IMR-90 (cell line): ENCODE measurements at regions not wholly inside any gene's neighbourhood (a gene's known extent, or its start where the extent isn't known, plus 50 kb on each side); places are given as distances from the start of the nearest gene placed in this dataset.

Source experiments
- ATAC-seq: fragments of 200-7000 bp; cut with Tn5 transposase; 2 replicates; pipeline ENCODE4 v1.9.1; 2020; ENCODE audit warnings: low read depth, mild to moderate bottlenecking, moderate library complexity
- BruUV-seq: library from RNA; stranded (reverse); fragments of 400-500 nt; replicated peaks from 2 replicates; lab custom pipeline; 2021; lab: Mats Ljungman, UMichigan
- CTCF ChIA-PET: fragments of 300-600 bp; formaldehyde crosslinking; extraction: SDS; loops from one replicate; lab custom pipeline; 2021; ENCODE audit warnings: antibody characterized with exemption; lab: Yijun Ruan, JAX
- POLR2A ChIA-PET: fragments of 300-600 bp; sonication (Branson Sonifier 250); formaldehyde crosslinking; loops from one replicate; lab custom pipeline; 2022; ENCODE audit warnings: antibody characterized with exemption; ENCODE audit not compliant: unreplicated experiment; lab: Charles Lee
- DNase-seq: peaks from one replicate; pipeline ENCODE4 v3.0.0; 2013
- H2AFZ ChIP-seq: replicated peaks from 2 replicates; pipeline ENCODE3; 2013; ENCODE audit warnings: low read length, mild to moderate bottlenecking; ENCODE audit not compliant: poor library complexity
- H2AK5ac ChIP-seq: 2 replicates; pipeline ENCODE4 v1.6.1; 2013; ENCODE audit warnings: low read depth, low read length, inconsistent platforms
- H2AK9ac ChIP-seq: replicated peaks from 2 replicates; pipeline ENCODE3; 2013; ENCODE audit warnings: mild to moderate bottlenecking, low read depth, low read length, moderate library complexity; ENCODE audit not compliant: poor library complexity
- H2BK120ac ChIP-seq: 2 replicates; pipeline ENCODE4 v1.6.1; 2013; ENCODE audit warnings: low read depth, low read length, inconsistent platforms
- H2BK15ac ChIP-seq: 3 replicates; pipeline ENCODE4 v1.6.1; 2013; ENCODE audit warnings: low read depth, low read length, inconsistent platforms
- H2BK20ac ChIP-seq: 2 replicates; pipeline ENCODE4 v1.6.1; 2013; ENCODE audit warnings: low read depth, mild to moderate bottlenecking, inconsistent platforms, low read length, moderate library complexity
- H2BK5ac ChIP-seq: 2 replicates; pipeline ENCODE4 v1.6.1; 2013; ENCODE audit warnings: mild to moderate bottlenecking, low read depth, low read length, inconsistent platforms; ENCODE audit not compliant: poor library complexity, severe bottlenecking
- H3K14ac ChIP-seq: replicated peaks from 2 replicates; pipeline ENCODE4 v1.6.1; 2013; ENCODE audit warnings: low read depth, low read length, inconsistent platforms
- H3K18ac ChIP-seq: 2 replicates; pipeline ENCODE4 v1.6.1; 2013; ENCODE audit warnings: low read depth, low read length, control low read depth
- H3K23ac ChIP-seq: 2 replicates; pipeline ENCODE4 v1.6.1; 2013; ENCODE audit warnings: low read depth, low read length, inconsistent platforms
- H3K27ac ChIP-seq: 2 replicates; pipeline ENCODE4 v1.5.1; 2013; ENCODE audit warnings: mild to moderate bottlenecking, control low read depth, low read length; ENCODE audit not compliant: insufficient read depth
- H3K27me3 ChIP-seq: 2 replicates; pipeline ENCODE4 v1.6.1; 2013; ENCODE audit warnings: low read length; ENCODE audit not compliant: control insufficient read depth, insufficient read depth
- H3K36me3 ChIP-seq: 2 replicates; pipeline ENCODE4 v1.6.1; 2013; ENCODE audit warnings: low read length, mixed read lengths; ENCODE audit not compliant: control insufficient read depth, insufficient read depth
- H3K4ac ChIP-seq: 2 replicates; pipeline ENCODE4 v1.6.1; 2013; ENCODE audit warnings: low read depth, low read length, inconsistent platforms
- H3K4me1 ChIP-seq: 2 replicates; pipeline ENCODE4 v1.6.1; 2013; ENCODE audit warnings: low read length, mixed read lengths; ENCODE audit not compliant: control insufficient read depth, insufficient read depth
- H3K4me2 ChIP-seq: 2 replicates; pipeline ENCODE4 v1.6.1; 2013; ENCODE audit warnings: low read depth, mild to moderate bottlenecking, control low read depth, low read length, moderate library complexity
- H3K4me3 ChIP-seq: 2 replicates; pipeline ENCODE4 v1.5.1; 2013; ENCODE audit warnings: low read depth, mild to moderate bottlenecking, control low read depth, low read length, moderate library complexity; ENCODE audit not compliant: insufficient read depth
- H3K56ac ChIP-seq: 2 replicates; pipeline ENCODE4 v1.6.1; 2013; ENCODE audit warnings: low read length, inconsistent platforms; ENCODE audit not compliant: insufficient read depth; ENCODE audit errors: extremely low read depth
- H3K79me1 ChIP-seq, 2 experiments: 2 replicates each; pipeline ENCODE4 v1.6.1; 2013; ENCODE audit warnings: low read length in 2 of 2, inconsistent platforms in 1 of 2, low read depth in 1 of 2
- H3K9ac ChIP-seq: 2 replicates; pipeline ENCODE4 v1.6.1; 2013; ENCODE audit warnings: low read depth, low read length, control low read depth
- H3K9me1 ChIP-seq: 2 replicates; pipeline ENCODE4 v1.6.1; 2013; ENCODE audit warnings: low read length, inconsistent platforms; ENCODE audit not compliant: insufficient read depth
- H3K9me3 ChIP-seq: 2 replicates; pipeline ENCODE4 v1.6.1; 2013; ENCODE audit warnings: low read length; ENCODE audit not compliant: control insufficient read depth, insufficient read depth
- H4K20me1 ChIP-seq: 2 replicates; pipeline ENCODE4 v1.6.1; 2013; ENCODE audit warnings: low read length, inconsistent platforms; ENCODE audit not compliant: insufficient read depth
- H4K5ac ChIP-seq: 2 replicates; pipeline ENCODE4 v1.6.1; 2013; ENCODE audit warnings: mild to moderate bottlenecking, low read depth, low read length, control low read depth
- H4K8ac ChIP-seq, 2 experiments: 2 replicates each; pipeline ENCODE4 v1.6.1; 2013; ENCODE audit warnings: low read depth in 2 of 2, low read length in 2 of 2, control low read depth in 1 of 2, inconsistent platforms in 1 of 2
- H4K91ac ChIP-seq: 2 replicates; pipeline ENCODE4 v1.6.1; 2013; ENCODE audit warnings: low read depth, low read length, inconsistent platforms; ENCODE audit not compliant: insufficient read depth
- CEBPB ChIP-seq: IDR thresholded peaks from 2 replicates; pipeline ENCODE4 v1.6.1; 2012; ENCODE audit warnings: low read depth, low read length, improper control_type of control experiment
- FOS ChIP-seq: fragments of 150-350 bp; IDR thresholded peaks from 2 replicates; pipeline ENCODE4 v1.6.1; 2016; ENCODE audit warnings: low read depth, low read length
- MAFK ChIP-seq: IDR thresholded peaks from 2 replicates; pipeline ENCODE4 v1.6.1; 2012; ENCODE audit warnings: low read depth, low read length, improper control_type of control experiment
- MAZ ChIP-seq: IDR thresholded peaks from 2 replicates; pipeline ENCODE4 v1.6.1; 2012; ENCODE audit warnings: low read depth, mild to moderate bottlenecking, low read length, improper control_type of control experiment, moderate library complexity, borderline replicate concordance
- MXI1 ChIP-seq: IDR thresholded peaks from 2 replicates; pipeline ENCODE4 v1.6.1; 2012; ENCODE audit warnings: low read depth, mild to moderate bottlenecking, low read length, moderate library complexity, borderline replicate concordance
- NFE2L2 ChIP-seq: fragments of 150-350 bp; IDR thresholded peaks from 2 replicates; pipeline ENCODE4 v1.6.1; 2016; ENCODE audit warnings: low read depth, mild to moderate bottlenecking, low read length
- POLR2A ChIP-seq: IDR thresholded peaks from 2 replicates; pipeline ENCODE4 v1.6.1; 2012; ENCODE audit warnings: mild to moderate bottlenecking, low read depth, low read length
- RAD21 ChIP-seq: IDR thresholded peaks from 2 replicates; pipeline ENCODE4 v1.6.1; 2012; ENCODE audit warnings: low read length, improper control_type of control experiment
- RCOR1 ChIP-seq: IDR thresholded peaks from 2 replicates; pipeline ENCODE4 v1.6.1; 2012; ENCODE audit warnings: mild to moderate bottlenecking, low read length, improper control_type of control experiment; ENCODE audit not compliant: insufficient replicate concordance
- RFX5 ChIP-seq: IDR thresholded peaks from 2 replicates; pipeline ENCODE4 v1.8.0; 2012; ENCODE audit warnings: low read depth, mild to moderate bottlenecking, low read length, moderate library complexity
- SMC3 ChIP-seq: fragments of 150-350 bp; IDR thresholded peaks from 2 replicates; pipeline ENCODE4 v1.6.1; 2016; ENCODE audit warnings: low read depth, mild to moderate bottlenecking, antibody characterized with exemption, low read length, moderate library complexity
- WGBS, 2 experiments: methylation state at CpG; one replicate each; pipeline versions ENCODE4 v1.1.5 to v1.1.7; 2013; ENCODE audit warnings: missing lambda C conversion rate in 2 of 2; ENCODE audit not compliant: insufficient read length in 1 of 2; ENCODE audit errors: extremely low coverage in 2 of 2; 5-methylcytosine and 5-hydroxymethylcytosine counted together
- dilution Hi-C: fragments of 300-500 bp; cut with HindIII; formaldehyde crosslinking; loops from one replicate; pipeline ENCODE4 v1.14.3; 2018; ENCODE audit warnings: low sequenced_read_pairs; ENCODE audit not compliant: unreplicated experiment
- in situ Hi-C: fragments of 300-500 bp; cut with MboI; formaldehyde crosslinking; loops from 3 replicates; pipeline ENCODE4 v1.14.3; 2019; ENCODE audit warnings: low sequenced_read_pairs, inconsistent platforms, mixed read lengths
- intact Hi-C: fragments of 100-400 bp; cut with micrococcal nuclease; formaldehyde crosslinking; loops from 2 replicates; pipeline ENCODE4 v1.10.0; 2022
- TF ChIP-seq, protein P1 (sequence below): fragments of 150-350 bp; IDR thresholded peaks from 2 replicates; pipeline ENCODE4 v1.6.1; 2016; ENCODE audit warnings: low read depth, mild to moderate bottlenecking, low read length, moderate library complexity, borderline replicate concordance
- TF ChIP-seq, protein P2 (sequence below): fragments of 150-350 bp; IDR thresholded peaks from 2 replicates; pipeline ENCODE4 v1.6.1; 2017; ENCODE audit warnings: mild to moderate bottlenecking, antibody characterized with exemption, low read length, low read depth
- TF ChIP-seq, protein P3 (sequence below): conservative IDR thresholded peaks from 2 replicates; pipeline ENCODE4 v1.5.1; 2012; ENCODE audit warnings: mild to moderate bottlenecking, low read depth, low read length, improper control_type of control experiment

DNA sequence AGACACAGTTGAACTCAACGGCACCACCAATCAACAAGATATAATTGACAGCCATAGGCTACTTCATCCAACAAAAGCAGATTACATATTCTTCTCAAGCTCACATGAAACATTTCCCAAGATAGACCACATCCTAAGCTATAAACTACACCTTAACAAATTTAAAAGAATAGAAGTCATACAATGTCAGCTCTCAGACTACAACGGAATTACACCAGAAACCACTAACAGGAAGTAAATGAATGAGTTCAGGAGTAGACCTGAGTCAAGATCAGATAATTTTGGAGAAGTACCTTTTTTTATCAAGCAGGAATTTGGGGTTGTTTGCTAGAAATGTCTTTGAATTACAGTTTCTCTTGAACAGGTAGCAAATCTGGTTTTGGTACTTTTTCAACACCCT lies 237.8 kb downstream of the TBX18 start:
- Histone ChIP-seq H3K9me3 (no peaks in the 10 kb centered on the region), H2BK15ac (no peak overlapping the region), H3K4ac (no peak overlapping the region), H2BK120ac (no peak overlapping the region), H3K4me3 (no peak overlapping the region), H3K9me1 (no peaks in the 10 kb centered on the region), H3K4me2 (no peak overlapping the region), H2AFZ (no peak overlapping the region), H3K27ac (no peak overlapping the region), H3K79me1 (no peaks in the 10 kb centered on the region), H3K4me1 (no peaks in the 10 kb centered on the region), H3K14ac (no peak overlapping the region), H3K23ac (no peak overlapping the region), H2BK20ac (no peak overlapping the region), H2AK5ac (no peak overlapping the region), H3K18ac (no peak overlapping the region), H4K8ac (no peak overlapping the region), H2AK9ac (no peak overlapping the region), H2BK5ac (no peak overlapping the region), H3K56ac (no peak overlapping the region), H3K9ac (no peak overlapping the region), H4K5ac (no peak overlapping the region), H4K20me1 (no peaks in the 10 kb centered on the region), H3K27me3 (no peaks in the 10 kb centered on the region; the same call in 1 of the 2 replicates), H4K91ac (no peak overlapping the region), H3K36me3 (no peaks in the 10 kb centered on the region)
- dilution Hi-C loops, result no loop called here
- in situ Hi-C loops, result no loop called here
- DNase-seq (no peak), ATAC-seq (no peak)
- POLR2A ChIA-PET, result no interaction called here
- no peak for TF ChIP-seq CEBPB
- no peak for TF ChIP-seq FOS
- TF ChIP-seq MXI1, result no peak
- no peak for TF ChIP-seq RCOR1
- TF ChIP-seq RAD21, result no peak
- no peak for TF ChIP-seq MAFK
- no peak for TF ChIP-seq RFX5
- TF ChIP-seq, protein P1, sequence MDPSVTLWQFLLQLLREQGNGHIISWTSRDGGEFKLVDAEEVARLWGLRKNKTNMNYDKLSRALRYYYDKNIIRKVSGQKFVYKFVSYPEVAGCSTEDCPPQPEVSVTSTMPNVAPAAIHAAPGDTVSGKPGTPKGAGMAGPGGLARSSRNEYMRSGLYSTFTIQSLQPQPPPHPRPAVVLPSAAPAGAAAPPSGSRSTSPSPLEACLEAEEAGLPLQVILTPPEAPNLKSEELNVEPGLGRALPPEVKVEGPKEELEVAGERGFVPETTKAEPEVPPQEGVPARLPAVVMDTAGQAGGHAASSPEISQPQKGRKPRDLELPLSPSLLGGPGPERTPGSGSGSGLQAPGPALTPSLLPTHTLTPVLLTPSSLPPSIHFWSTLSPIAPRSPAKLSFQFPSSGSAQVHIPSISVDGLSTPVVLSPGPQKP, result no peak
- TF ChIP-seq POLR2A, result no peak
- TF ChIP-seq, protein P2, sequence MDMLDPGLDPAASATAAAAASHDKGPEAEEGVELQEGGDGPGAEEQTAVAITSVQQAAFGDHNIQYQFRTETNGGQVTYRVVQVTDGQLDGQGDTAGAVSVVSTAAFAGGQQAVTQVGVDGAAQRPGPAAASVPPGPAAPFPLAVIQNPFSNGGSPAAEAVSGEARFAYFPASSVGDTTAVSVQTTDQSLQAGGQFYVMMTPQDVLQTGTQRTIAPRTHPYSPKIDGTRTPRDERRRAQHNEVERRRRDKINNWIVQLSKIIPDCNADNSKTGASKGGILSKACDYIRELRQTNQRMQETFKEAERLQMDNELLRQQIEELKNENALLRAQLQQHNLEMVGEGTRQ, result no peak
- TF ChIP-seq SMC3, result no peak
- TF ChIP-seq MAZ, result no peak
- no peak for TF ChIP-seq NFE2L2
- TF ChIP-seq, protein P3, sequence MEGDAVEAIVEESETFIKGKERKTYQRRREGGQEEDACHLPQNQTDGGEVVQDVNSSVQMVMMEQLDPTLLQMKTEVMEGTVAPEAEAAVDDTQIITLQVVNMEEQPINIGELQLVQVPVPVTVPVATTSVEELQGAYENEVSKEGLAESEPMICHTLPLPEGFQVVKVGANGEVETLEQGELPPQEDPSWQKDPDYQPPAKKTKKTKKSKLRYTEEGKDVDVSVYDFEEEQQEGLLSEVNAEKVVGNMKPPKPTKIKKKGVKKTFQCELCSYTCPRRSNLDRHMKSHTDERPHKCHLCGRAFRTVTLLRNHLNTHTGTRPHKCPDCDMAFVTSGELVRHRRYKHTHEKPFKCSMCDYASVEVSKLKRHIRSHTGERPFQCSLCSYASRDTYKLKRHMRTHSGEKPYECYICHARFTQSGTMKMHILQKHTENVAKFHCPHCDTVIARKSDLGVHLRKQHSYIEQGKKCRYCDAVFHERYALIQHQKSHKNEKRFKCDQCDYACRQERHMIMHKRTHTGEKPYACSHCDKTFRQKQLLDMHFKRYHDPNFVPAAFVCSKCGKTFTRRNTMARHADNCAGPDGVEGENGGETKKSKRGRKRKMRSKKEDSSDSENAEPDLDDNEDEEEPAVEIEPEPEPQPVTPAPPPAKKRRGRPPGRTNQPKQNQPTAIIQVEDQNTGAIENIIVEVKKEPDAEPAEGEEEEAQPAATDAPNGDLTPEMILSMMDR, result no peak
- no TSS peak for BruUV-seq
- CTCF ChIA-PET, result no interaction called here
- no CpG with 5 or more reads among the region's 2 CpGs for WGBS, 2 experiments
- intact Hi-C loops, result no loop called here
